RWPE1 (cell line): ENCODE measurements at regions not wholly inside any gene's neighbourhood (a gene's known extent, or its start where the extent isn't known, plus 50 kb on each side); places are given as distances from the start of the nearest gene placed in this dataset.

Experiments
- CTCF ChIA-PET: fragments of 350-600 bp; sonication (Branson Sonifier 250); formaldehyde crosslinking; extraction: SDS; loops from one replicate; lab custom pipeline; 2021; lab: Yijun Ruan, JAX
- POLR2A ChIA-PET: fragments of 400-600 bp; formaldehyde crosslinking; extraction: SDS; loops from one replicate; lab custom pipeline; 2020; ENCODE audit warnings: antibody characterized with exemption; ENCODE audit not compliant: low non-redundant PET; lab: Yijun Ruan, JAX
- DNase-seq: peaks from one replicate; pipeline ENCODE4 v3.0.0; 2012; ENCODE audit warnings: low spot score
- H3K27ac ChIP-seq: fragments of 450-650 bp; 2 replicates; pipeline ENCODE4 v1.5.1; 2017
- TF ChIP-seq, protein P1 (sequence below): fragments of 450-650 bp; conservative IDR thresholded peaks from 2 replicates; pipeline ENCODE4 v1.5.1; 2017; ENCODE audit warnings: low read depth, mild to moderate bottlenecking

DNA sequence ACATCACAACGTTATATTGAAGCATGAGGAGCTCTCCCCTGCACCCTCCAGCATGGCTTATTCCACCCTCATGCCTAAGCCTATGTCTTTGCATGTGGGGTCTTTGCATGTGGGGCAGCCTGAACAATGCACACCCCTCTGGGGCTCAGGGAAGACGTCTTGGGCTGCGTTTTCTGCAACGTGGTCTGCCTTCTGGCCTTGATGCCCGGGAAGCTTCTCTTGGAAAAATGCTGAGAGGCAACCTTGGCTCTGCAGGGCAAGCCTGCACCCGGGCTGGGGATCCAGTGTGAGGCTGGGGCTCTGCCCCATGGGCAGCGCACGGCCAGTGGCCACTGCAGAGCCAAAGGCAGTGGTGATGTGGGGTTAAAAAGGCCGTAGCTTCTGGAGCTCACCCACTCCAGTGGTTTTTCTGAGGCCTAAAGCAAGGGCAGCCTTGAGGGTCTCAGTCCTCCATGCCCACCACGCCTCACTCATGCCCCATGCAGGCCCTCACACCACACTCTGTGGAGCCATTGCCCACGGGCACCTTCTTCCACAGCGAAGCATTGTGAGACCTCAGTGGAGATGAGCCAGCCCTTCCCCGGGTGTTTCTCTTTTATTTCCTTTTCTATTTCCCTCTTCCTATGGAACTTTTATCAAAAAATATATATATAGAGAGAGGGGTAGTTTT is 112.2 kb downstream of the MRPL36 start:
- CTCF ChIA-PET: interaction anchor here (0.6 to 0.7 kb wide), 2 partner anchors 95 to 519 kb away, joined by 3 read pairs; no protein-coding TSS in a partner anchor
- TF ChIP-seq, protein P1, sequence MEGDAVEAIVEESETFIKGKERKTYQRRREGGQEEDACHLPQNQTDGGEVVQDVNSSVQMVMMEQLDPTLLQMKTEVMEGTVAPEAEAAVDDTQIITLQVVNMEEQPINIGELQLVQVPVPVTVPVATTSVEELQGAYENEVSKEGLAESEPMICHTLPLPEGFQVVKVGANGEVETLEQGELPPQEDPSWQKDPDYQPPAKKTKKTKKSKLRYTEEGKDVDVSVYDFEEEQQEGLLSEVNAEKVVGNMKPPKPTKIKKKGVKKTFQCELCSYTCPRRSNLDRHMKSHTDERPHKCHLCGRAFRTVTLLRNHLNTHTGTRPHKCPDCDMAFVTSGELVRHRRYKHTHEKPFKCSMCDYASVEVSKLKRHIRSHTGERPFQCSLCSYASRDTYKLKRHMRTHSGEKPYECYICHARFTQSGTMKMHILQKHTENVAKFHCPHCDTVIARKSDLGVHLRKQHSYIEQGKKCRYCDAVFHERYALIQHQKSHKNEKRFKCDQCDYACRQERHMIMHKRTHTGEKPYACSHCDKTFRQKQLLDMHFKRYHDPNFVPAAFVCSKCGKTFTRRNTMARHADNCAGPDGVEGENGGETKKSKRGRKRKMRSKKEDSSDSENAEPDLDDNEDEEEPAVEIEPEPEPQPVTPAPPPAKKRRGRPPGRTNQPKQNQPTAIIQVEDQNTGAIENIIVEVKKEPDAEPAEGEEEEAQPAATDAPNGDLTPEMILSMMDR: no peak
- DNase-seq: no peak
- POLR2A ChIA-PET: no interaction called here
- H3K27ac ChIP-seq: no peak overlapping the region

DNA sequence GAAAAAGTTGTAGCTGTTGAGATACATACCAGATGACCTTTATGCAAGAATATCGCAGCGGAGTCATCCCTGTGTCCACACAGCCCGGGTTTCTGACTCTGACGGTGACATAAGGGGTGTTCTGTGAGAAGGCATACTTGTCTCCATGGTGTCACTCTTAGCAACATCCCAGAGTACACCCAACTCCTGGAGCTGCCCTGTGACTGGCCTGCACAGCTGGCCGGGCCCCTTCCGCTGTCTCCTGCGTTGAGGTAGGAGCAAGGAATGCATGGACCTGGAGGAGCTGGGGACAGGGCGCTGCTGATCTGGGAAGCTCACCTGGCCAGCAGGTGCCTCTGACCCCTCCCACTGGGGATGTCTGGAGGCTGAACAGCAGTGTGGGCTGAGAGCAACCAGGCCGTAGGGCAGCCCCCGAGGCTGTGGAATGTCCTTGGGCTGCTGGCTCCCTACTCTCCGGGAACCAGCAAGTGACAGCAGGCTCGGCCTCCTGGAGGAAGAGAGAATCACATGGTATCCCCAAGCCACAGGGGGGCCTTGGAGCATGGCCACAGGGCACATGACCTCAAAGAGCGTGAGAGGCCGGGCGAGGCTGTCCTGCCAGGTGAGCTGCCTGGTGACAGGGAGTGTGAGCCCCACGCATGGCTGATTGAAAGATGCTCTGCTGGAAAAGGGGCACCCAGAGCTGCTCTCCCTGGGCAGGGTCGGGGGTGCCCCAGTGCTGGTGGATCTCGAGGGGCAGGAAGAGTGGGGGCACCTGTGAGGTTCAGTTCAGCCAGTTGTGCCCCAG is 113.4 kb downstream of the MRPL36 start:
- DNase-seq: no peak
- ChIA-PET CTCF (interaction anchor here (0.7 kb wide), 1 partner anchor 1530 kb away, joined by 3 read pairs; no protein-coding TSS in a partner anchor), POLR2A (no interaction called here)
- TF ChIP-seq, protein P1: no peak
- H3K27ac ChIP-seq: no peak overlapping the region

DNA sequence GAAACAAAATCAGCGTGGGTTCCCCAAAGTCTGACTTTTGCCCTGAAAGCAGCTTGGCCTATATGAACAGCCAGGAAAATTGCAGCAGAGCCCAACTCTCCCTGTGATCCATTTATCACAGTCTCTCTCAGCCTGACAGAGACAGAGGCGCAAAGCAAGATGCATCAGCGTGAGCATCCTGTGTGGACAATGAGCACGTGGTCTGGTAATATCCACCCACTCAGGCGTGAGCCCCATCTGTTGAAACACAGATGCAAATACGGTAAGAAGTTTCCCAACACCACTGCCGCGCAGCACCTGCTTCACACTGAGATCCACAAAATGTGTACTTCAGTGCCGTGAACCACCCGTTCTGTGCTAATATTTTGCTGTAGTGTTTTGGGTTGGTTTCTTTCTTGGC is 114.6 kb downstream of the MRPL36 start:
- CTCF ChIA-PET: no interaction called here
- TF ChIP-seq, protein P1: no peak
- H3K27ac ChIP-seq: no peak overlapping the region
- POLR2A ChIA-PET: no interaction called here
- DNase-seq: no peak

DNA sequence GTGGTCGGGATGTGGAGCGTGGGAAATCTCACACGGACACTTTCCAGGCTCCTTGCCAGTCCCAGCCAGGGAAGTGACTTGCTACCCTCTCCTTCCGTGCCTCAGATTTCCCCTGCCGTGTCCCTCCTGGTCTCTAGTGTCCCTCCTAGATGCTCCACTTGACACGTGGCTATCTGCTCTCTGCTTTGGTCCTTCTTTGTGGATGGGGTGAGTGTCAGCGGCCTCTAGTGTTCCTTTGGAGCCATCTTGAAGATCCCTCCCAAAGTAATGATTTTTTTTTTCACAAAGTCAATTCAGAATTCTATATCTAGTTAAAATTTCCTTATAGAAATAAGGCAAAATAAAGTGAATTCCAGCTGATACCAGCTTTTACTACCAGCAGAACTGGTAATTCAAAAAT is 117.7 kb downstream of the MRPL36 start:
- no peak for DNase-seq
- no peak overlapping the region for H3K27ac ChIP-seq
- TF ChIP-seq, protein P1: no peak
- ChIA-PET POLR2A (no interaction called here), CTCF (interaction anchor here (0.7 kb wide), 1 partner anchor 581 kb away, joined by 3 read pairs; no protein-coding TSS in a partner anchor)

DNA sequence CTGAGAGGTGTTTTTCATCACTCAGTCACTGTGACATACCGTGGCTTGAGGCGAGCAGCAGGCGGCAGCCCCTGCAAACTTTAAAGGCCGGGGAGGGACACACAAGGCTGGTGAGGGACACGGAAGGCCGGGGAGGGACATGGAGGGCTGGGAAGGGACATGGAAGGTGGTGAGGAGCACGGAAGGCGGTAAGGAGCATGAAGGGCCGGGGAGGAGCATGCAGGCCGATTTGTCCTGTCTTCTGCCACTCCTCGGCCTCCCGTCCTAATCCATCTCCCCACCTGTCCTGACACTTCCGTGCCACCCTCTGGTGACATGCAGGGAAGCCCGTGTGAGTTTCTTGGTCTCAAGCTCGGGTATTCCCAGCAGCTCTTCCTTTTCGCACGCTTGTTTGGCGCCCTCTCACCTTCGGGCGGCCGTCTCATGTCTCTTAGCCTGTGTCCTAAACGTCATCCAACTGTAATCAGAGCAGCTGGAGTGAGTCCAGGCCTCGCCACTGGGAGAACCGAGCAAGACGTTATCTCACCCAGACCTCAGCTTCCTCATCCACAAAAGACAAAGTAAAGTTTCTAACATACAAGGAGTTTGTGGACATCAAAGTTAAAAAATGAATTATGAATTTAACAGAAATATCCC is 126.5 kb downstream of the MRPL36 start:
- CTCF ChIA-PET: interaction anchor here (0.6 to 0.7 kb wide), 2 partner anchors 135 to 362 kb away, joined by 3 to 5 read pairs; no protein-coding TSS in a partner anchor
- POLR2A ChIA-PET: no interaction called here
- H3K27ac ChIP-seq: no peak overlapping the region
- TF ChIP-seq, protein P1: no peak
- DNase-seq: no peak

DNA sequence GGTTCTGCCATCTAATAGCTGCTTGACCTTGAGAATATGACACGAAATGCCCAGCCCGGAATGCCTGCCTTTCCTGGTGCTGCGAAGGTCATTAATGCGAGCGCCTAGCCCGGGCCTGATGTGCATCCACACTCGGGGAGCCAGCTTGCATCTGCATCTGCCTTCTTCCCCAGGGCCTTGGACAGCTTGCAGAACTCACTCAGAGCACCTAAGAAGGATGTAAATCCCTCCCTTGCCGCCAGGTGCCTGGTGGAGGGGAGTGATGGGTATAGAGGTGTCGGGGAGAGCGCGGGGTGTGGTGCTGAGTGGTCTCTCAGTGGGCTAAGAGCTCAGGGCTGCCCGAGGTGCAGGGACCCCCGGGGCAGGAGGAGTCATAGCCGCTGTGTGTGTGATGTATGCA is 127.2 kb downstream of the MRPL36 start:
- DNase-seq: no peak
- TF ChIP-seq, protein P1: no peak
- ChIA-PET POLR2A (no interaction called here), CTCF (no interaction called here)
- no peak overlapping the region for H3K27ac ChIP-seq
